Upper lobe of left lung (tissue), 4 donors: ENCODE measurements at regions not wholly inside any gene's neighbourhood (a gene's known extent, or its start where the extent isn't known, plus 50 kb on each side); places are given as distances from the start of the nearest gene placed in this dataset.

ENCODE experiments used
- CTCF ChIP-seq, 6 experiments: fragments of 450-650 bp in 4 of 6; fragments of 200-600 bp in 2 of 6; sonication (generic) in 2 of 6; IDR thresholded peaks; one replicate each; pipeline ENCODE4 v1.5.1; 2016 to 2019; ENCODE audit warnings: antibody characterized with exemption in 6 of 6
- EP300 ChIP-seq, 4 donors: sonication (generic); formaldehyde crosslinking; IDR thresholded peaks; one replicate each; pipeline ENCODE4 v1.5.1; 2017; ENCODE audit warnings: antibody characterized with exemption in 4 of 4, control low read depth in 2 of 4
- POLR2A ChIP-seq, 4 donors: fragments of 450-650 bp; IDR thresholded peaks; one replicate each; pipeline ENCODE4 v1.5.1; 2016 to 2017; ENCODE audit warnings: antibody characterized with exemption in 4 of 4, mild to moderate bottlenecking in 2 of 4
- POLR2AphosphoS5 ChIP-seq, 2 donors: sonication (generic); formaldehyde crosslinking; IDR thresholded peaks; one replicate each; pipeline ENCODE4 v1.5.1; 2017; ENCODE audit warnings: antibody characterized with exemption in 2 of 2

DNA sequence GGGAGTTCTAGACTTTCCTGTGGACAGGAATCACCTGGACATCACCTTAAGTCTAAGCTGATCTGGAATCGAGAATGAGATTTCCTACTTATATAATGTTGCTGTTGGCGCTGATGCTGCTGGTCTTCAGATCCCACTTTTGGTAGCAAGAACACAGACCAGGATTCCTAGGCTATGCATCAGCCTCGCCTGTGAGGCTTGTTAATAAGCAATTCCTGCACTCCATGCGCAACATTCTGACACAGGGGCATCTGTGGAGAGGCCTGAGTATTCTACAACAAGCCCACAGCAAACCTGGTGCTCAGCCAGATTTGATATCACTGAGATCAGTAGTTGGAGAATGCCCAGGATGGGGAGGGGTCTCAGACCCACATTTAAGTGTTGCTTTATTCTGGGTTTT, 52.0 kb upstream of the TRIM26 start:
- TF ChIP-seq CTCF (IDR thresholded peaks at IDR 0.05) (no peak), EP300 (IDR thresholded peaks at IDR 0.05) (no peak), POLR2A (IDR thresholded peaks at IDR 0.05) (no peak), POLR2AphosphoS5 (IDR thresholded peaks at IDR 0.05) (no peak)
